Keratinocyte (primary cell): ENCODE measurements at regions not wholly inside any gene's neighbourhood (a gene's known extent, or its start where the extent isn't known, plus 50 kb on each side); places are given as distances from the start of the nearest gene placed in this dataset.

Experiments used
- DNase-seq: peaks from one replicate; pipeline ENCODE4 v3.0.0-alpha.2; 2011; ENCODE audit warnings: low read depth, missing footprints, low spot score
- FAIRE-seq: peaks from 2 replicates; lab custom pipeline; 2011; peaks lifted over from hg19 to GRCh38; lab: Jason Lieb, UNC
- H2AFZ ChIP-seq: 2 replicates; pipeline ENCODE4 v1.6.0; 2012; ENCODE audit warnings: low read length, control low read depth, inconsistent platforms; ENCODE audit not compliant: control insufficient read depth
- H3K27ac ChIP-seq: 2 replicates; pipeline ENCODE4 v1.5.1; 2011; ENCODE audit warnings: low read length; ENCODE audit not compliant: control insufficient read depth, insufficient read depth
- H3K27me3 ChIP-seq: 3 replicates; pipeline ENCODE4 v1.6.0; 2011; ENCODE audit warnings: low read length; ENCODE audit not compliant: control insufficient read depth, insufficient read depth; ENCODE audit errors: extremely low read depth
- H3K36me3 ChIP-seq, 2 experiments: 2 replicates in 1 of 2; 3 replicates in 1 of 2; pipeline ENCODE4 v1.5.1; 2011; ENCODE audit warnings: low read length in 2 of 2, mild to moderate bottlenecking in 1 of 2; ENCODE audit not compliant: control insufficient read depth in 2 of 2, insufficient read depth in 2 of 2; ENCODE audit errors: extremely low read depth in 1 of 2
- H3K4me1 ChIP-seq: 3 replicates; pipeline ENCODE4 v1.5.1; 2011; ENCODE audit warnings: low read length; ENCODE audit not compliant: control insufficient read depth, insufficient read depth; ENCODE audit errors: extremely low read depth
- H3K4me2 ChIP-seq: 3 replicates; pipeline ENCODE4 v1.6.0; 2011; ENCODE audit warnings: low read depth, low read length; ENCODE audit not compliant: control insufficient read depth, insufficient read depth; ENCODE audit errors: extremely low read depth
- H3K4me3 ChIP-seq, 3 experiments: fragments of 200-600 bp in 1 of 3; sonication (generic) in 1 of 3; 2 replicates in 2 of 3; 3 replicates in 1 of 3; pipeline ENCODE4 v1.5.1; 2011 to 2016; ENCODE audit warnings: low read length in 3 of 3, mild to moderate bottlenecking in 3 of 3, control low read depth in 2 of 3, inconsistent platforms in 1 of 3, low read depth in 1 of 3, mixed read lengths in 1 of 3, mixed run types in 1 of 3, moderate library complexity in 1 of 3; ENCODE audit not compliant: control insufficient read depth in 2 of 3, insufficient read depth in 2 of 3; ENCODE audit errors: extremely low read depth in 1 of 3
- H3K79me2 ChIP-seq: 2 replicates; pipeline ENCODE4 v1.6.0; 2012; ENCODE audit warnings: low read length; ENCODE audit not compliant: control insufficient read depth, insufficient read depth
- H3K9ac ChIP-seq: 3 replicates; pipeline ENCODE4 v1.6.0; 2011; ENCODE audit warnings: low read length; ENCODE audit not compliant: control insufficient read depth, insufficient read depth; ENCODE audit errors: extremely low read depth
- H3K9me1 ChIP-seq: 3 replicates; pipeline ENCODE4 v1.6.0; 2011; ENCODE audit warnings: low read length; ENCODE audit not compliant: control insufficient read depth, insufficient read depth; ENCODE audit errors: extremely low read depth
- H3K9me3 ChIP-seq: 2 replicates; pipeline ENCODE4 v1.5.1; 2012; ENCODE audit warnings: low read depth, low read length; ENCODE audit not compliant: control insufficient read depth
- H4K20me1 ChIP-seq: 3 replicates; pipeline ENCODE4 v1.6.0; 2011; ENCODE audit warnings: low read length; ENCODE audit not compliant: control insufficient read depth, insufficient read depth; ENCODE audit errors: extremely low read depth
- EZH2 ChIP-seq: IDR thresholded peaks from one replicate; pipeline ENCODE4 v1.6.1; 2012; ENCODE audit warnings: inconsistent platforms, mild to moderate bottlenecking, low read length, moderate library complexity
- dilution Hi-C: fragments of 300-500 bp; cut with MboI; formaldehyde crosslinking; loops from one replicate; pipeline ENCODE4 v1.7.0; 2020; ENCODE audit warnings: low sequenced_read_pairs; ENCODE audit not compliant: extremely low pct_ligation_motif_present
- TF ChIP-seq, protein P1 (sequence below), 3 experiments: IDR thresholded peaks in 1 of 3; conservative IDR thresholded peaks in 1 of 3; optimal IDR thresholded peaks in 1 of 3; 2 replicates in 2 of 3; 3 replicates in 1 of 3; pipeline versions ENCODE3 to v1.5.1; 2011; ENCODE audit warnings: low read length in 3 of 3, mild to moderate bottlenecking in 3 of 3, moderate library complexity in 2 of 3, control low read depth in 1 of 3, inconsistent platforms in 1 of 3; ENCODE audit not compliant: insufficient read depth in 2 of 3; ENCODE audit errors: extremely low read depth in 1 of 3

DNA sequence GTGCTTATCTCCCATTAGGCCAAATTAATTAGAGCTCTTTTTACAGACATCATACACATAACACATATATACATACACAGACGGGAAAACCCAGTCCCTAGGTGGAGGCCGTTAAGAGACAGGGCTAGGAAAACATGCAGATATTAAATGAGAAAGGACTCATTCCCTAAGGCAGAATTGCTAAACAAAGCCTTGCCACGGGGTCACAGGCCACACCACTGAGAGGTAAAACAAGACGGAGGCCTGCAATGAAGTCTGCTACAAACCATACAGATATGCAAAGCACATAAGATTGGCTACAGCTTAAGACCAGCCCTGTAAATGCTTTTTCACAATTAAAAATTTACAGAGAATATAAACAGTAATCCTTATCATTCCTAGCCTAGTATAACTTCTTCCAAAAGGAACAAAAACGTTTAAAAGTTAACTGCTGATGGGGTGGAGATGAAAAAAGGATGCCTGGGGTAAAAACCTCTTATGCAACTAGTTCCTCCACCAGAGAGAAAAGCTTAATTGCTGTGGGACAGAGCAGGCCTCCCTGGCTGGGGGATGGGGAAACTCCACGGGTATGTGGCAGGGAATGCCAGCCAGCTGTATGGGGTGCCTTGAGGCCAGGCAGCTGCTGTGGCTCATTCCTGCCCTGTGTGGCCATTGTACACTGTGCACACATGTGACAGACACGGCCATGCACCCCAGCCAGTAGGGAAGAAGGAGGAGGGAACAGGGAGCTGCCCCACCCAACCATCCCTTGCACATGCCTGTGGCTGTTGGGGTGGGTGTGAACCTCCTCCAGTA is 481.4 kb upstream of the LMCD1 start:
- H3K9me3 ChIP-seq = no peaks in the 10 kb centered on the region
- no peak overlapping the region for H2AFZ ChIP-seq
- H3K9ac ChIP-seq = no peak overlapping the region
- no peak overlapping the region for H3K4me3 ChIP-seq
- no peaks in the 10 kb centered on the region for H4K20me1 ChIP-seq
- H3K36me3 ChIP-seq = no peaks in the 10 kb centered on the region
- H3K27me3 ChIP-seq = no peaks in the 10 kb centered on the region
- no peaks in the 10 kb centered on the region for H3K9me1 ChIP-seq
- H3K4me2 ChIP-seq = no peak overlapping the region
- no peaks in the 10 kb centered on the region for H3K79me2 ChIP-seq
- TF ChIP-seq, protein P1, sequence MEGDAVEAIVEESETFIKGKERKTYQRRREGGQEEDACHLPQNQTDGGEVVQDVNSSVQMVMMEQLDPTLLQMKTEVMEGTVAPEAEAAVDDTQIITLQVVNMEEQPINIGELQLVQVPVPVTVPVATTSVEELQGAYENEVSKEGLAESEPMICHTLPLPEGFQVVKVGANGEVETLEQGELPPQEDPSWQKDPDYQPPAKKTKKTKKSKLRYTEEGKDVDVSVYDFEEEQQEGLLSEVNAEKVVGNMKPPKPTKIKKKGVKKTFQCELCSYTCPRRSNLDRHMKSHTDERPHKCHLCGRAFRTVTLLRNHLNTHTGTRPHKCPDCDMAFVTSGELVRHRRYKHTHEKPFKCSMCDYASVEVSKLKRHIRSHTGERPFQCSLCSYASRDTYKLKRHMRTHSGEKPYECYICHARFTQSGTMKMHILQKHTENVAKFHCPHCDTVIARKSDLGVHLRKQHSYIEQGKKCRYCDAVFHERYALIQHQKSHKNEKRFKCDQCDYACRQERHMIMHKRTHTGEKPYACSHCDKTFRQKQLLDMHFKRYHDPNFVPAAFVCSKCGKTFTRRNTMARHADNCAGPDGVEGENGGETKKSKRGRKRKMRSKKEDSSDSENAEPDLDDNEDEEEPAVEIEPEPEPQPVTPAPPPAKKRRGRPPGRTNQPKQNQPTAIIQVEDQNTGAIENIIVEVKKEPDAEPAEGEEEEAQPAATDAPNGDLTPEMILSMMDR (optimal IDR thresholded peaks at IDR 0.05 in 1 of 3, IDR thresholded peaks at IDR 0.05 in 1 of 3, conservative IDR thresholded peaks at IDR 0.05 in 1 of 3; ENCODE audit: extremely low read depth in 1 of 3, insufficient read depth in 2 of 3, low read length in 3 of 3) = no peak
- TF ChIP-seq EZH2 = no peak
- dilution Hi-C loops = no loop called here
- H3K4me1 ChIP-seq = no peaks in the 10 kb centered on the region
- DNase-seq (no peak), FAIRE-seq (no peak)
- H3K27ac ChIP-seq = no peak overlapping the region

DNA sequence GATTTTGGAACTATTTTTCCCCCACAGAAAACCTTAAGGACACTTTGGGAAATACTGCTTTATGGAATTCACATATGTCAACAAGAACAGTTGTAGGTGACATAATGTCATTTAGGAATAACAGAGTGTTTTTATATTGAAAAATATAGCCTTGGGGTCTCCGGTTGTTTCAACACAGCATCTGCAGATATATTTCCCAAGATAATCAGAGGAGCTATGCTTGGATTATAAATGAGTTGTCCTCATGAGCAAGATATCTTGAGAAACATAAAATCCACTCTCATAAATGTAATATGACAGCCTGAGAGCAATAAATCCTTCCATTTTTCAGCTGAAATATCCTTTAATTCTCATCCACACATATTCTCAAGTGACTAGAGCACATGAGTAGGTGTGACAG is 473.7 kb upstream of the LMCD1 start:
- Histone ChIP-seq H3K36me3 (no peaks in the 10 kb centered on the region), H3K4me3 (no peak overlapping the region), H3K9me3 (no peaks in the 10 kb centered on the region), H3K4me2 (no peak overlapping the region), H4K20me1 (no peaks in the 10 kb centered on the region), H2AFZ (no peak overlapping the region), H3K4me1 (no peaks in the 10 kb centered on the region), H3K79me2 (no peaks in the 10 kb centered on the region), H3K9me1 (no peaks in the 10 kb centered on the region), H3K27ac (no peak overlapping the region), H3K9ac (no peak overlapping the region), H3K27me3 (no peaks in the 10 kb centered on the region)
- no peak for FAIRE-seq
- dilution Hi-C loops = no loop called here
- no peak for DNase-seq
- TF ChIP-seq, protein P1 (optimal IDR thresholded peaks at IDR 0.05 in 1 of 3, IDR thresholded peaks at IDR 0.05 in 1 of 3, conservative IDR thresholded peaks at IDR 0.05 in 1 of 3; ENCODE audit: extremely low read depth in 1 of 3, insufficient read depth in 2 of 3, low read length in 3 of 3) = no peak
- TF ChIP-seq EZH2 = no peak
